Activated T-cell treated with anti-CD3 and anti-CD28 coated beads, Interleukin-2, amount 50 U/mL, for 4 hours (primary cell): ENCODE measurements at regions not wholly inside any gene's neighbourhood (a gene's known extent, or its start where the extent isn't known, plus 50 kb on each side); places are given as distances from the start of the nearest gene placed in this dataset.

Experiments used
- ATAC-seq, 2 donors: fragments of 200-7000 bp; cut with Tn5 transposase; one replicate each; pipeline ENCODE4 v1.10.0; 2021
- DNase-seq: peaks from one replicate; pipeline ENCODE4 v3.0.0-alpha.2; 2020
- H3K27me3 Mint-ChIP-seq: one replicate; pipeline ENCODE4 v1.8.0; 2021; ENCODE audit warnings: low read depth, mixed read lengths
- H3K36me3 Mint-ChIP-seq: one replicate; pipeline ENCODE4 v1.8.0; 2022; ENCODE audit warnings: mixed read lengths; ENCODE audit not compliant: insufficient read depth
- H3K4me1 Mint-ChIP-seq: one replicate; pipeline ENCODE4 v1.8.0; 2021; ENCODE audit warnings: low read depth, mixed read lengths
- H3K4me3 Mint-ChIP-seq: one replicate; pipeline ENCODE4 v1.8.0; 2021; ENCODE audit warnings: mild to moderate bottlenecking, moderate library complexity, mixed read lengths
- H3K9me3 Mint-ChIP-seq: one replicate; pipeline ENCODE4 v1.8.0; 2021; ENCODE audit warnings: mixed read lengths

DNA sequence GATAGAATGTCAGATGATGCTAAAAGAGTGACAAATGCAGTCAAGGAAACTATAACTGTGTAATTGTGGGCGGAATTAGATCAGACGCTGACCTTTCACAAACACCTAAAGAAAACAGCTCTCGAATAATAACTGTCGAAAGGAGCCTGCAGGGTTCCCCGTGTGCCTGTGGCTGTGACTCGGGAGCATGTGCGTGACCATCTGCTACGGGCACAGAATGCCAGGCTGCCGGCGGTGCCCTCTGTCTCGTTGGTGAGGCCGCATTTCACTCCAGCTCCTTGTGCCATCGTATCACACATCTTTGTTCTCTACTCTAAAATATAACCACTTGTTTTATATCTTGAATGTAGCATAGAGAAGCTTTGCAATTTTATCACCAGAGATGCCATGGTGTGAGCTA, 267.8 kb upstream of the FMN2 start:
- no peak overlapping the region for H3K4me3 Mint-ChIP-seq
- no peaks in the 10 kb centered on the region for H3K27me3 Mint-ChIP-seq
- H3K4me1 Mint-ChIP-seq: no peaks in the 10 kb centered on the region
- no peak for ATAC-seq
- no peaks in the 10 kb centered on the region for H3K36me3 Mint-ChIP-seq
- DNase-seq: no peak
- no peaks in the 10 kb centered on the region for H3K9me3 Mint-ChIP-seq

GRCh38 chr1:239826211-239826610, 265.5 kb upstream of the FMN2 start:
- H3K4me1 Mint-ChIP-seq: no peaks in the 10 kb centered on the region
- no peak for DNase-seq
- H3K27me3 Mint-ChIP-seq: no peaks in the 10 kb centered on the region
- H3K4me3 Mint-ChIP-seq: no peak overlapping the region
- ATAC-seq: no peak
- no peaks in the 10 kb centered on the region for H3K9me3 Mint-ChIP-seq
- no peaks in the 10 kb centered on the region for H3K36me3 Mint-ChIP-seq

GRCh38 chr1:239826736-239827135, 264.9 kb upstream of the FMN2 start:
- no peaks in the 10 kb centered on the region for H3K27me3 Mint-ChIP-seq
- H3K4me1 Mint-ChIP-seq: no peaks in the 10 kb centered on the region
- no peak for ATAC-seq
- DNase-seq: no peak
- no peaks in the 10 kb centered on the region for H3K9me3 Mint-ChIP-seq
- no peak overlapping the region for H3K4me3 Mint-ChIP-seq
- no peaks in the 10 kb centered on the region for H3K36me3 Mint-ChIP-seq

DNA sequence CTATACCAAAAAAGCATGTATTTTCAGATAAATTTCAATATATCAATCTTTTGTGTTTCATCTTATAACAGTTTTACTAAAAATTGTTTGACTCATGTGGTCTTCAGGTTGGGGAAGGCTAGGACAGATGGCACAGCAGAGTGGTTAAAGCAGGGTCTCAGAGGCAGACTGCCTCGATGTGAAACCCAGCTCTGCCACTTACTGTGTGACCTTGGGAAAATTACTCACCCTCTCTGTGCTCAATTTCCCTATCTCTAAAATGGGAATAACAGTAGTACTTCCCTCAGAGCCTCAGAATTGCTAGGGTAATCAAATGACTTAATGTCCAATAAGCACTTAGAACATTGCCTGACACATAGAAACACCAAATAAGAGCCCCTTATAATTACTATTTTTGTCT, 262.1 kb upstream of the FMN2 start:
- no peaks in the 10 kb centered on the region for H3K4me1 Mint-ChIP-seq
- DNase-seq (no peak), ATAC-seq (no peak)
- H3K27me3 Mint-ChIP-seq: no peaks in the 10 kb centered on the region
- no peaks in the 10 kb centered on the region for H3K9me3 Mint-ChIP-seq
- H3K36me3 Mint-ChIP-seq: no peaks in the 10 kb centered on the region
- no peak overlapping the region for H3K4me3 Mint-ChIP-seq

GRCh38 chr1:239831577-239832355, 259.9 kb upstream of the FMN2 start:
- Mint-ChIP-seq H3K36me3 (no peaks in the 10 kb centered on the region), H3K4me3 (no peak overlapping the region), H3K9me3 (no peaks in the 10 kb centered on the region), H3K27me3 (no peaks in the 10 kb centered on the region), H3K4me1 (no peaks in the 10 kb centered on the region)
- DNase-seq (no peak), ATAC-seq (no peak)

GRCh38 chr1:239833723-239834122, 258.0 kb upstream of the FMN2 start:
- H3K4me3 Mint-ChIP-seq: no peak overlapping the region
- no peaks in the 10 kb centered on the region for H3K4me1 Mint-ChIP-seq
- H3K27me3 Mint-ChIP-seq: no peaks in the 10 kb centered on the region
- H3K36me3 Mint-ChIP-seq: no peaks in the 10 kb centered on the region
- H3K9me3 Mint-ChIP-seq: no peaks in the 10 kb centered on the region
- DNase-seq: no peak
- no peak for ATAC-seq

- H3K36me3 Mint-ChIP-seq: no peaks in the 10 kb centered on the region
- H3K9me3 Mint-ChIP-seq: no peaks in the 10 kb centered on the region
- ATAC-seq: no peak
- H3K4me3 Mint-ChIP-seq: no peak overlapping the region
- H3K4me1 Mint-ChIP-seq: no peaks in the 10 kb centered on the region
- DNase-seq: no peak
- H3K27me3 Mint-ChIP-seq: no peaks in the 10 kb centered on the region
Measured at GRCh38 chr1:239835946-239836440, 255.7 kb upstream of the FMN2 start.

- Mint-ChIP-seq H3K4me1 (no peaks in the 10 kb centered on the region), H3K27me3 (no peaks in the 10 kb centered on the region), H3K9me3 (no peaks in the 10 kb centered on the region), H3K4me3 (no peak overlapping the region), H3K36me3 (no peaks in the 10 kb centered on the region)
- DNase-seq (no peak), ATAC-seq (no peak)
Measured at GRCh38 chr1:239840336-239840735, 251.3 kb upstream of the FMN2 start.

DNA sequence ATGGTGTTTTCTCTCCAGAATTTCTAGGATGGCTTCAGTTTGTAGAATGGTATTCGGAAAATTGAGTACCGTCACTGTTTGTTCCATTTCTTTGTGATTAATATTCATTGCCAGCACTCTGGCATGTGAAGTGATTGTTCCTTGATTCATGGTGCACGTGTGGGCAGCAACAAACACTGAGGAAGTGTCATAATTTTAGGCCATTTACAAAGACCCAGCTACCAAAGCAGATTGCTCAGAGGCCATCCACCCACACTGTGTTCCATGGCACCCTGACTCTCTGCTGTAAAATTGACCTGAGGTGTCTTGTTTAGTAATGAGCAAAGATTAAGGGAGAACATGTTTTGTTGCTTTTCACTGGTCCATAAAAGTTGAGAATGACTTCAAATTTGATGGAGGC, 250.9 kb upstream of the FMN2 start:
- ATAC-seq: no peak
- H3K36me3 Mint-ChIP-seq: no peaks in the 10 kb centered on the region
- no peaks in the 10 kb centered on the region for H3K27me3 Mint-ChIP-seq
- H3K4me3 Mint-ChIP-seq: no peak overlapping the region
- no peaks in the 10 kb centered on the region for H3K4me1 Mint-ChIP-seq
- no peak for DNase-seq
- H3K9me3 Mint-ChIP-seq: no peaks in the 10 kb centered on the region

DNA sequence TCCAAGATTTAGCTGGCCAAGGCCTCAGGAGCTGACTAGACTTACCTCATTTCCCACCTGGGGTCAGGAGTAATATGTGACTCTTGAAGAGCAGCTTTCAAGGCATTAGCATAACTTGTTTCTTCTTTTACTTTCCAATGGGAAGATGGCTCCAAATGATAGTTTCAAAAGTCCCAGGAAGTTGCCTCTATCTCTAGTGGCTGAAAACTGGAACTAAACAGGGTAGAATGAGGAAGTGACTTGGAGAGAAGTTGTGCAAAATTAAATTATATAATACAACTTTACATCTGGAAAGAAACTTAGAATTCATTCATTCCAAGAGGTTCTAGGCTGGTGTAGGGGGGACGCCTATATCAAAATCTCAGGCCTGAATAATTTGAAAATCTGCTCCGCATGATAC, 250.1 kb upstream of the FMN2 start:
- Mint-ChIP-seq H3K27me3 (no peaks in the 10 kb centered on the region), H3K9me3 (no peaks in the 10 kb centered on the region), H3K4me3 (no peak overlapping the region), H3K36me3 (no peaks in the 10 kb centered on the region), H3K4me1 (no peaks in the 10 kb centered on the region)
- ATAC-seq (no peak), DNase-seq (no peak)

- Mint-ChIP-seq H3K4me1 (no peaks in the 10 kb centered on the region), H3K4me3 (no peak overlapping the region), H3K36me3 (no peaks in the 10 kb centered on the region), H3K9me3 (no peaks in the 10 kb centered on the region), H3K27me3 (no peaks in the 10 kb centered on the region)
- no peak for ATAC-seq
- DNase-seq: no peak
Measured at GRCh38 chr1:239843541-239843940, 248.1 kb upstream of the FMN2 start.

DNA sequence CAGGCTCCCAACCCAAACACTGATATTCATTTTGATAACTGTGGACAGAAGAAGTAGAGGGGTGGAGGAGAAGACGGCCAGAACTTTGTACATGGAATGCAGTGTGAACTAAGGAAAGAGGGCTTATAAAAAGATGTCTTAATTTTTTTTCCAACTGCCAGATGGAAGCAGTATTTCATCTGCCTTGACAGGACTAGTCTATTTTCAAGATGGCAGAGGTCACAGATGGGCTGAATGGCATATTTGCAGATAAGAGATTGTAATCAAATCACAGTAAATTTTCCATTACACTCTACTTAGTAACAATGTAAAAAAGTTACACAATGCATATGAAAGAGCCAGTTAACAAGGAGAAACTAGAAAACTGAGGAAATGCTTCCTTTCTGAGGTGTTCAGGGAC, 246.8 kb upstream of the FMN2 start:
- H3K36me3 Mint-ChIP-seq: no peaks in the 10 kb centered on the region
- H3K27me3 Mint-ChIP-seq: no peaks in the 10 kb centered on the region
- H3K4me1 Mint-ChIP-seq: no peaks in the 10 kb centered on the region
- no peaks in the 10 kb centered on the region for H3K9me3 Mint-ChIP-seq
- H3K4me3 Mint-ChIP-seq: no peak overlapping the region
- ATAC-seq (no peak), DNase-seq (no peak)

GRCh38 chr1:239854922-239855321, 236.8 kb upstream of the FMN2 start:
- peaks cover 3% of the 10 kb centered on the region for H3K36me3 Mint-ChIP-seq
- ATAC-seq (no peak), DNase-seq (no peak)
- H3K4me3 Mint-ChIP-seq: no peak overlapping the region
- no peaks in the 10 kb centered on the region for H3K27me3 Mint-ChIP-seq
- H3K4me1 Mint-ChIP-seq: no peaks in the 10 kb centered on the region
- peaks cover 11% of the 10 kb centered on the region for H3K9me3 Mint-ChIP-seq

DNA sequence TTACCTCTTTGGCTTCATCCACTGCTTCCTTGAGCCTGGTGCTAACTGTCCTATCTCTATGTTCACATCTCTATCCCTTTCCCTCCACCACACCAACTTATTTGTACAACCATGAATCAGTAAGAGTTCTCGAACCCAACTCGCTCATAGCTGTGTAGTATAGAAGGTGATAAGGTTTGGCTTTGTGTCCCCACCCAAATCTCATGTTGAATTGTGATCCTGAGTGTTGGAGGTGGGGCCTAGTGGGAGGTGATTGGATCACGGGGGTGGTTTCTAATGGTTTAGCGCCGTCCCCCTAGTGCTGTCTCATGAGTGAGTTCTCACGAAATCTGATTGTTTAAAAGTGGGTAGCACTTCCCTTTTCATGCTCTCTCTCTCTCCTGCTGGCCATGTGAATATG, 235.6 kb upstream of the FMN2 start:
- Mint-ChIP-seq H3K4me3 (no peak overlapping the region), H3K27me3 (no peaks in the 10 kb centered on the region), H3K9me3 (peaks cover 11% of the 10 kb centered on the region), H3K36me3 (peaks cover 3% of the 10 kb centered on the region), H3K4me1 (no peaks in the 10 kb centered on the region)
- no peak for ATAC-seq
- no peak for DNase-seq

DNA sequence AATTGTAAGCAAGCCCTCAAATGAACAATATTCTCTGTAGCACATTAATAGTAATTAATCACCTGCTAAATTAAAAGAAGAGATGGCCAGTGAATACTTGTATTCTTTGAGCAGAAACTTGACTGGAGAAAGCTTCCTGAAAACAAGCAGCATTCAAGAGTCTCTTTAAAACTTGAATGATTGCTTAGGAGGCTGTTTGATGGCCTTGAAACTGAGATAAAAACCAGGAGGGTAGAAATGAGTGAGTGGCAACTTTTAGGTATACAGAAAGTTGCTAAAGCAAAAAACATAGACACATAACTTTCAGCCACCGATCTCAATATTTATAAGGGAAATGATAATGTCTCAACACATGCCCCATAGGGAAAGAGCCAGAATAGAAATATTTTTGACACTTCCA, 234.8 kb upstream of the FMN2 start:
- no peak overlapping the region for H3K4me3 Mint-ChIP-seq

More for the DNA sequence above, 234.8 kb upstream of the FMN2 start:
- peaks cover 3% of the 10 kb centered on the region for H3K36me3 Mint-ChIP-seq
- ATAC-seq (no peak), DNase-seq (no peak)
- no peaks in the 10 kb centered on the region for H3K27me3 Mint-ChIP-seq
- no peaks in the 10 kb centered on the region for H3K4me1 Mint-ChIP-seq
- peaks cover 11% of the 10 kb centered on the region for H3K9me3 Mint-ChIP-seq
